MCF 10A (cell line): ENCODE measurements at regions not wholly inside any gene's neighbourhood (a gene's known extent, or its start where the extent isn't known, plus 50 kb on each side); places are given as distances from the start of the nearest gene placed in this dataset.

ENCODE experiments used
- BruUV-seq: library from RNA; stranded (reverse); fragments of 400-500 nt; replicated peaks from 2 replicates; lab custom pipeline; 2021; lab: Mats Ljungman, UMichigan
- CTCF ChIA-PET: fragments of 300-600 bp; sonication (Branson Sonifier 250); formaldehyde crosslinking; extraction: SDS; loops from one replicate; lab custom pipeline; 2021; ENCODE audit warnings: antibody characterized with exemption, inconsistent platforms; lab: Yijun Ruan, JAX
- POLR2A ChIA-PET: fragments of 300-600, 350-650 bp; sonication (Branson Sonifier 250); formaldehyde crosslinking; extraction: SDS; loops from one replicate; lab custom pipeline; 2020; ENCODE audit warnings: antibody characterized with exemption, inconsistent platforms; lab: Yijun Ruan, JAX
- DNase-seq: peaks from one replicate; pipeline ENCODE4 v3.0.0-alpha.2; 2018; ENCODE audit not compliant: unreplicated experiment
- H3K27ac Mint-ChIP-seq: one replicate; pipeline ENCODE4 v1.8.0; 2022; ENCODE audit warnings: mild to moderate bottlenecking, low read depth, mixed read lengths; ENCODE audit not compliant: unreplicated experiment
- H3K27me3 Mint-ChIP-seq: one replicate; pipeline ENCODE4 v1.8.0; 2022; ENCODE audit warnings: mixed read lengths; ENCODE audit not compliant: insufficient read depth, unreplicated experiment
- H3K36me3 Mint-ChIP-seq: one replicate; pipeline ENCODE4 v1.8.0; 2022; ENCODE audit warnings: mild to moderate bottlenecking, moderate library complexity, mixed read lengths; ENCODE audit not compliant: insufficient read depth, unreplicated experiment
- H3K4me1 Mint-ChIP-seq: one replicate; pipeline ENCODE4 v1.8.0; 2022; ENCODE audit warnings: mixed read lengths; ENCODE audit not compliant: insufficient read depth, unreplicated experiment
- H3K4me3 Mint-ChIP-seq: one replicate; pipeline ENCODE4 v1.8.0; 2022; ENCODE audit warnings: mild to moderate bottlenecking, moderate library complexity, mixed read lengths; ENCODE audit not compliant: unreplicated experiment
- H3K9me3 Mint-ChIP-seq: one replicate; pipeline ENCODE4 v1.8.0; 2022; ENCODE audit warnings: mixed read lengths; ENCODE audit not compliant: unreplicated experiment
- CTCF ChIP-seq: fragments of 200-600 bp; IDR thresholded peaks from one replicate; pipeline ENCODE4 v1.8.0; 2022; ENCODE audit warnings: antibody characterized with exemption, mild to moderate bottlenecking; ENCODE audit not compliant: unreplicated experiment
- intact Hi-C: fragments of 100-400 bp; cut with micrococcal nuclease; formaldehyde crosslinking; loops from 2 replicates; pipeline ENCODE4 v1.14.1; 2022

- Mint-ChIP-seq H3K36me3 (no peaks in the 10 kb centered on the region), H3K27me3 (no peaks in the 10 kb centered on the region), H3K27ac (no peak overlapping the region), H3K9me3 (no peaks in the 10 kb centered on the region), H3K4me3 (no peak overlapping the region), H3K4me1 (peaks cover 25% of the 10 kb centered on the region)
- DNase-seq = no peak
- no peak for TF ChIP-seq CTCF
- intact Hi-C loops = no loop called here
- CTCF ChIA-PET = interaction anchor here (1.9 kb wide), 1 partner anchor 89 kb away, joined by 6 read pairs; the partner anchor contains the start of gene LYRM9
- BruUV-seq = no TSS peak
- POLR2A ChIA-PET = no interaction called here
Observed at GRCh38 chr17:27982688-27983087, 59.8 kb upstream of the NLK start.

- ChIA-PET POLR2A (no interaction called here), CTCF (no interaction called here)
- Mint-ChIP-seq H3K27ac (no peak overlapping the region), H3K36me3 (peaks cover 4% of the 10 kb centered on the region), H3K4me3 (no peak overlapping the region), H3K27me3 (no peaks in the 10 kb centered on the region), H3K9me3 (no peaks in the 10 kb centered on the region), H3K4me1 (peaks cover 22% of the 10 kb centered on the region)
- BruUV-seq = no TSS peak
- DNase-seq = no peak
- intact Hi-C loops = no loop called here
- no peak for TF ChIP-seq CTCF
Observed at GRCh38 chr17:27983853-27984252, 58.6 kb upstream of the NLK start.

GRCh38 chr17:27984404-27984803 is 58.1 kb upstream of the NLK start:
- Mint-ChIP-seq H3K9me3 (no peaks in the 10 kb centered on the region), H3K4me3 (no peak overlapping the region), H3K4me1 (peaks cover 22% of the 10 kb centered on the region), H3K27ac (no peak overlapping the region), H3K36me3 (peaks cover 7% of the 10 kb centered on the region), H3K27me3 (no peaks in the 10 kb centered on the region)
- TF ChIP-seq CTCF = no peak
- CTCF ChIA-PET = no interaction called here
- intact Hi-C loops = no loop called here
- no TSS peak for BruUV-seq
- POLR2A ChIA-PET = no interaction called here
- no peak for DNase-seq

GRCh38 chr17:27984816-27985215 is 57.7 kb upstream of the NLK start:
- BruUV-seq = no TSS peak
- Mint-ChIP-seq H3K9me3 (no peaks in the 10 kb centered on the region), H3K27me3 (no peaks in the 10 kb centered on the region), H3K4me1 (peaks cover 22% of the 10 kb centered on the region), H3K4me3 (no peak overlapping the region), H3K27ac (no peak overlapping the region), H3K36me3 (peaks cover 7% of the 10 kb centered on the region)
- CTCF ChIA-PET = no interaction called here
- no peak for TF ChIP-seq CTCF
- intact Hi-C loops = no loop called here
- DNase-seq = no peak
- POLR2A ChIA-PET = no interaction called here
